ENCODE measurements at regions not wholly inside any gene's neighbourhood (a gene's known extent, or its start where the extent isn't known, plus 50 kb on each side); places are given as distances from the start of the nearest gene placed in this dataset.
A peak's percentile ranks its signal among the peaks of the same experiment; 100 is the strongest.

DNA sequence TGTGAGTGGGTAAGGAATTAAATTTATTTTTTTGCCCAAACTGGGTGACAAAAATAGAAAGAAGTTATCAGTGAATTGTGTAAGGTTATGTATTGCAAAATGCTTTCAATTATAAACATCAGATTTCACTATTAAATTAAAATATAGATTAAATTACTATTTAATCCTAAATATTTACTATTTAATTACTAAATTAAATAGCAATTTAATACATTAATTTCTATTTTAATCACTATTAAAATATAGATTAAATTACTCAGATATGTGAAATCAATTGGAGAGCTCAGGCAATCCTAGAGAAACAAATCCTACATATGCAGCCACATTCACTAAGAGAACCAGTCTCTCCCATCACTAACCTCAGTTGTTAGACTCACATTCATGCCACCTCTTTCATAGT, 2075.8 kb downstream of the MRPL39 start:
- peaks cover 2 to 8% of the 10 kb centered on the region in 2 donors for H3K9me3 Mint-ChIP-seq
- no peak for ATAC-seq

GRCh38 chr21:23524685-23525084, 2082.6 kb downstream of the MRPL39 start:
- Mint-ChIP-seq H3K27me3 (ENCODE audit: low read depth in 2 of 2) (no peaks in the 10 kb centered on the region), H3K9me3 (peaks cover 3 to 8% of the 10 kb centered on the region in 2 donors), H3K27ac (no peak overlapping the region), H3K4me1 (no peaks in the 10 kb centered on the region), H3K36me3 (no peaks in the 10 kb centered on the region), H3K4me3 (no peak overlapping the region)
- 72% methylated on average over 5 of the region's 5 CpGs for WGBS (ENCODE audit: insufficient coverage)
- Histone ChIP-seq H3K27me3 (ENCODE audit: control insufficient read depth, insufficient read depth, low read length) (no peaks in the 10 kb centered on the region), H3K27ac (ENCODE audit: low read length) (no peak overlapping the region), H3K4me3 (ENCODE audit: low read length) (no peak overlapping the region), H3K4me1 (ENCODE audit: control insufficient read depth, insufficient read depth, low read length) (no peaks in the 10 kb centered on the region), H3K36me3 (ENCODE audit: control insufficient read depth, insufficient read depth, low read length) (no peaks in the 10 kb centered on the region), H3K9me3 (ENCODE audit: control insufficient read depth, insufficient read depth, low read length) (no peaks in the 10 kb centered on the region)
- TF ChIP-seq, protein P1, sequence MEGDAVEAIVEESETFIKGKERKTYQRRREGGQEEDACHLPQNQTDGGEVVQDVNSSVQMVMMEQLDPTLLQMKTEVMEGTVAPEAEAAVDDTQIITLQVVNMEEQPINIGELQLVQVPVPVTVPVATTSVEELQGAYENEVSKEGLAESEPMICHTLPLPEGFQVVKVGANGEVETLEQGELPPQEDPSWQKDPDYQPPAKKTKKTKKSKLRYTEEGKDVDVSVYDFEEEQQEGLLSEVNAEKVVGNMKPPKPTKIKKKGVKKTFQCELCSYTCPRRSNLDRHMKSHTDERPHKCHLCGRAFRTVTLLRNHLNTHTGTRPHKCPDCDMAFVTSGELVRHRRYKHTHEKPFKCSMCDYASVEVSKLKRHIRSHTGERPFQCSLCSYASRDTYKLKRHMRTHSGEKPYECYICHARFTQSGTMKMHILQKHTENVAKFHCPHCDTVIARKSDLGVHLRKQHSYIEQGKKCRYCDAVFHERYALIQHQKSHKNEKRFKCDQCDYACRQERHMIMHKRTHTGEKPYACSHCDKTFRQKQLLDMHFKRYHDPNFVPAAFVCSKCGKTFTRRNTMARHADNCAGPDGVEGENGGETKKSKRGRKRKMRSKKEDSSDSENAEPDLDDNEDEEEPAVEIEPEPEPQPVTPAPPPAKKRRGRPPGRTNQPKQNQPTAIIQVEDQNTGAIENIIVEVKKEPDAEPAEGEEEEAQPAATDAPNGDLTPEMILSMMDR (IDR thresholded peaks at IDR 0.05) = no peak
- ATAC-seq (peak in 1 of 3 donors; percentile 58), DNase-seq (no peak)
- intact Hi-C loops (cut with micrococcal nuclease) = no loop called here

More for the DNA sequence above, 2075.8 kb downstream of the MRPL39 start:
- Mint-ChIP-seq H3K27ac (no peak overlapping the region), H3K4me3 (no peak overlapping the region), H3K27me3 (ENCODE audit: low read depth in 2 of 2) (no peaks in the 10 kb centered on the region), H3K36me3 (no peaks in the 10 kb centered on the region), H3K4me1 (no peaks in the 10 kb centered on the region)
- TF ChIP-seq, protein P1 (IDR thresholded peaks at IDR 0.05) = no peak
- Histone ChIP-seq H3K36me3 (ENCODE audit: control insufficient read depth, insufficient read depth, low read length) (no peaks in the 10 kb centered on the region), H3K9me3 (ENCODE audit: control insufficient read depth, insufficient read depth, low read length) (no peaks in the 10 kb centered on the region), H3K4me3 (ENCODE audit: low read length) (no peak overlapping the region), H3K27me3 (ENCODE audit: control insufficient read depth, insufficient read depth, low read length) (no peaks in the 10 kb centered on the region), H3K4me1 (ENCODE audit: control insufficient read depth, insufficient read depth, low read length) (no peaks in the 10 kb centered on the region), H3K27ac (ENCODE audit: low read length) (no peak overlapping the region)
- no peak for DNase-seq
- intact Hi-C loops (cut with micrococcal nuclease) = no loop called here

GRCh38 chr21:23522751-23523150, 2084.5 kb downstream of the MRPL39 start:
- ATAC-seq (no peak), DNase-seq (no peak)
- no CpG with 5 or more reads among the region's 1 CpG for WGBS (ENCODE audit: insufficient coverage)
- intact Hi-C loops (cut with micrococcal nuclease) = no loop called here
- no peaks in the 10 kb centered on the region for H3K36me3 ChIP-seq (ENCODE audit: control insufficient read depth, insufficient read depth, low read length)
- H3K27ac ChIP-seq (ENCODE audit: low read length) = no peak overlapping the region
- Mint-ChIP-seq H3K27ac (no peak overlapping the region), H3K4me1 (no peaks in the 10 kb centered on the region), H3K4me3 (no peak overlapping the region), H3K27me3 (ENCODE audit: low read depth in 2 of 2) (no peaks in the 10 kb centered on the region), H3K9me3 (peaks cover 3 to 8% of the 10 kb centered on the region in 2 donors), H3K36me3 (no peaks in the 10 kb centered on the region)
- H3K27me3 ChIP-seq (ENCODE audit: control insufficient read depth, insufficient read depth, low read length) = no peaks in the 10 kb centered on the region
- no peaks in the 10 kb centered on the region for H3K4me1 ChIP-seq (ENCODE audit: control insufficient read depth, insufficient read depth, low read length)
- H3K4me3 ChIP-seq (ENCODE audit: low read length) = no peak overlapping the region
- TF ChIP-seq, protein P1 (IDR thresholded peaks at IDR 0.05) = no peak
- no peaks in the 10 kb centered on the region for H3K9me3 ChIP-seq (ENCODE audit: control insufficient read depth, insufficient read depth, low read length)

GRCh38 chr21:23507501-23507900, 2099.8 kb downstream of the MRPL39 start:
- no peak for DNase-seq

More at GRCh38 chr21:23507501-23507900, 2099.8 kb downstream of the MRPL39 start:
- Mint-ChIP-seq H3K27ac (no peak overlapping the region), H3K9me3 (peaks cover 3 to 10% of the 10 kb centered on the region in 2 donors), H3K36me3 (peaks cover 7% of the 10 kb centered on the region), H3K4me3 (no peak overlapping the region), H3K4me1 (no peaks in the 10 kb centered on the region), H3K27me3 (ENCODE audit: low read depth in 2 of 2) (no peaks in the 10 kb centered on the region)
- Histone ChIP-seq H3K27me3 (ENCODE audit: control insufficient read depth, insufficient read depth, low read length) (no peaks in the 10 kb centered on the region), H3K4me1 (ENCODE audit: control insufficient read depth, insufficient read depth, low read length) (no peaks in the 10 kb centered on the region), H3K27ac (ENCODE audit: low read length) (no peak overlapping the region), H3K36me3 (ENCODE audit: control insufficient read depth, insufficient read depth, low read length) (no peaks in the 10 kb centered on the region), H3K4me3 (ENCODE audit: low read length) (no peak overlapping the region), H3K9me3 (ENCODE audit: control insufficient read depth, insufficient read depth, low read length) (no peaks in the 10 kb centered on the region)
- 90% methylated on average over 1 of the region's 1 CpG for WGBS (ENCODE audit: insufficient coverage)
- ATAC-seq = no peak
- TF ChIP-seq, protein P1 (IDR thresholded peaks at IDR 0.05) = no peak
- intact Hi-C loops (cut with micrococcal nuclease) = no loop called here

Data from natural killer cell (primary cell).